Coronary artery (tissue), 2 donors: ENCODE measurements at regions not wholly inside any gene's neighbourhood (a gene's known extent, or its start where the extent isn't known, plus 50 kb on each side); places are given as distances from the start of the nearest gene placed in this dataset.

Source experiments
- DNase-seq: peaks from one replicate; pipeline ENCODE4 v3.0.0-alpha.2; 2017; ENCODE audit warnings: low spot score
- H3K27ac ChIP-seq, 2 donors: fragments of 200-600 bp; sonication (generic); one replicate each; pipeline ENCODE4 v1.5.1; 2016 to 2019
- H3K4me3 ChIP-seq: fragments of 200-600 bp; sonication (generic); 2 replicates; pipeline ENCODE4 v1.5.1; 2016; ENCODE audit warnings: mild to moderate bottlenecking, moderate library complexity
- CTCF ChIP-seq: fragments of 200-600 bp; sonication (generic); IDR thresholded peaks from one replicate; pipeline ENCODE4 v1.5.1; 2019; ENCODE audit warnings: antibody characterized with exemption

GRCh38 chr1:184827600-184828368 lies 73.1 kb upstream of the EDEM3 start:
- DNase-seq = peak; percentile 78
- Histone ChIP-seq H3K27ac (peak overlapping the region; percentile 78 to 91), H3K4me3 (no peak overlapping the region)
- TF ChIP-seq CTCF = no peak

GRCh38 chr1:184826001-184826400 lies 71.3 kb upstream of the EDEM3 start:
- no peak overlapping the region for H3K4me3 ChIP-seq
- TF ChIP-seq CTCF = no peak
- DNase-seq = no peak
- peak overlapping the region; percentile 41 to 91 for H3K27ac ChIP-seq

GRCh38 chr1:184825571-184825970 lies 70.9 kb upstream of the EDEM3 start:
- no peak overlapping the region for H3K4me3 ChIP-seq
- H3K27ac ChIP-seq = peak overlapping the region; percentile 41 to 91
- TF ChIP-seq CTCF = no peak
- DNase-seq = no peak

GRCh38 chr1:184824691-184825323 lies 70.1 kb upstream of the EDEM3 start:
- Histone ChIP-seq H3K27ac (peak overlapping the region; percentile 41 to 62), H3K4me3 (no peak overlapping the region)
- no peak for TF ChIP-seq CTCF
- DNase-seq = no peak

GRCh38 chr1:184823080-184823479 lies 68.4 kb upstream of the EDEM3 start:
- H3K27ac ChIP-seq = peak overlapping the region in 1 of 2 donors; percentile 42
- no peak overlapping the region for H3K4me3 ChIP-seq
- no peak for TF ChIP-seq CTCF
- DNase-seq = no peak

- Histone ChIP-seq H3K27ac (peak overlapping the region in 1 of 2 donors; percentile 31), H3K4me3 (no peak overlapping the region)
- DNase-seq = no peak
- TF ChIP-seq CTCF = no peak
These were observed 67.6 kb upstream of the EDEM3 start for GRCh38 chr1:184822267-184822666.

GRCh38 chr1:184821658-184822057 lies 67.0 kb upstream of the EDEM3 start:
- no peak overlapping the region for H3K4me3 ChIP-seq
- peak overlapping the region in 1 of 2 donors; percentile 31 for H3K27ac ChIP-seq
- DNase-seq = no peak
- no peak for TF ChIP-seq CTCF
